Activated T-cell treated with anti-CD3 and anti-CD28 coated beads, Interleukin-2, amount 50 U/mL, for 24 hours (primary cell): ENCODE measurements at regions not wholly inside any gene's neighbourhood (a gene's known extent, or its start where the extent isn't known, plus 50 kb on each side); places are given as distances from the start of the nearest gene placed in this dataset.

Experiments
- DNase-seq: peaks from one replicate; pipeline ENCODE4 v3.0.0-alpha.2; 2020
- H3K27ac Mint-ChIP-seq: 2 replicates; pipeline ENCODE4 v1.8.0; 2020; ENCODE audit warnings: mild to moderate bottlenecking, mixed read lengths
- H3K27me3 Mint-ChIP-seq: 2 replicates; pipeline ENCODE4 v1.8.0; 2020; ENCODE audit warnings: mixed read lengths
- H3K36me3 Mint-ChIP-seq: 2 replicates; pipeline ENCODE4 v1.8.0; 2020; ENCODE audit warnings: low read depth, mixed read lengths
- H3K4me1 Mint-ChIP-seq: 2 replicates; pipeline ENCODE4 v1.8.0; 2020; ENCODE audit warnings: low read depth, mixed read lengths
- H3K4me3 Mint-ChIP-seq: 2 replicates; pipeline ENCODE4 v1.8.0; 2020; ENCODE audit warnings: mild to moderate bottlenecking, moderate library complexity, mixed read lengths
- H3K9me3 Mint-ChIP-seq: 2 replicates; pipeline ENCODE4 v1.8.0; 2020; ENCODE audit warnings: mixed read lengths

GRCh38 chr6:134464690-134465411, 146.9 kb upstream of the SGK1 start:
- Mint-ChIP-seq H3K27ac (no peak overlapping the region), H3K27me3 (no peaks in the 10 kb centered on the region), H3K4me3 (no peak overlapping the region), H3K4me1 (peaks cover 9% of the 10 kb centered on the region), H3K9me3 (no peaks in the 10 kb centered on the region), H3K36me3 (no peaks in the 10 kb centered on the region)
- DNase-seq, result no peak

GRCh38 chr6:134458857-134459657, 141.1 kb upstream of the SGK1 start:
- Mint-ChIP-seq H3K4me1 (peaks cover 4% of the 10 kb centered on the region), H3K27ac (no peak overlapping the region), H3K4me3 (no peak overlapping the region), H3K27me3 (no peaks in the 10 kb centered on the region), H3K36me3 (no peaks in the 10 kb centered on the region), H3K9me3 (no peaks in the 10 kb centered on the region)
- no peak for DNase-seq

GRCh38 chr6:134457941-134458340, 140.0 kb upstream of the SGK1 start:
- Mint-ChIP-seq H3K9me3 (no peaks in the 10 kb centered on the region), H3K4me3 (no peak overlapping the region)

GRCh38 chr6:134456226-134456625, 138.3 kb upstream of the SGK1 start:
- no peak overlapping the region for H3K4me3 Mint-ChIP-seq
- H3K27ac Mint-ChIP-seq, result no peak overlapping the region
- H3K4me1 Mint-ChIP-seq, result peaks cover 7% of the 10 kb centered on the region
- H3K9me3 Mint-ChIP-seq, result no peaks in the 10 kb centered on the region
- H3K27me3 Mint-ChIP-seq, result no peaks in the 10 kb centered on the region
- DNase-seq, result no peak
- no peaks in the 10 kb centered on the region for H3K36me3 Mint-ChIP-seq

More at GRCh38 chr6:134457941-134458340, 140.0 kb upstream of the SGK1 start:
- Mint-ChIP-seq H3K4me1 (peaks cover 6% of the 10 kb centered on the region), H3K27ac (no peak overlapping the region), H3K27me3 (no peaks in the 10 kb centered on the region), H3K36me3 (no peaks in the 10 kb centered on the region)
- DNase-seq, result no peak

GRCh38 chr6:134455319-134455718, 137.4 kb upstream of the SGK1 start:
- H3K9me3 Mint-ChIP-seq, result no peaks in the 10 kb centered on the region
- no peaks in the 10 kb centered on the region for H3K36me3 Mint-ChIP-seq
- no peak overlapping the region for H3K27ac Mint-ChIP-seq
- no peak for DNase-seq
- H3K27me3 Mint-ChIP-seq, result no peaks in the 10 kb centered on the region
- peaks cover 7% of the 10 kb centered on the region for H3K4me1 Mint-ChIP-seq
- H3K4me3 Mint-ChIP-seq, result no peak overlapping the region

GRCh38 chr6:134454794-134455193, 136.9 kb upstream of the SGK1 start:
- no peak for DNase-seq
- Mint-ChIP-seq H3K4me1 (peaks cover 7% of the 10 kb centered on the region), H3K36me3 (no peaks in the 10 kb centered on the region), H3K9me3 (no peaks in the 10 kb centered on the region), H3K27ac (no peak overlapping the region), H3K4me3 (no peak overlapping the region), H3K27me3 (no peaks in the 10 kb centered on the region)

GRCh38 chr6:134453792-134454510, 136.0 kb upstream of the SGK1 start:
- peaks cover 8% of the 10 kb centered on the region for H3K4me1 Mint-ChIP-seq
- H3K27ac Mint-ChIP-seq, result no peak overlapping the region
- no peak overlapping the region for H3K4me3 Mint-ChIP-seq
- no peaks in the 10 kb centered on the region for H3K9me3 Mint-ChIP-seq
- no peaks in the 10 kb centered on the region for H3K36me3 Mint-ChIP-seq
- no peak for DNase-seq
- H3K27me3 Mint-ChIP-seq, result no peaks in the 10 kb centered on the region

- Mint-ChIP-seq H3K36me3 (no peaks in the 10 kb centered on the region), H3K27ac (no peak overlapping the region), H3K9me3 (no peaks in the 10 kb centered on the region), H3K4me1 (peaks cover 12% of the 10 kb centered on the region), H3K27me3 (no peaks in the 10 kb centered on the region), H3K4me3 (no peak overlapping the region)
- no peak for DNase-seq
Measured at GRCh38 chr6:134452906-134453305, 135.0 kb upstream of the SGK1 start.

- Mint-ChIP-seq H3K27ac (no peak overlapping the region), H3K9me3 (no peaks in the 10 kb centered on the region), H3K27me3 (no peaks in the 10 kb centered on the region), H3K4me3 (no peak overlapping the region), H3K36me3 (no peaks in the 10 kb centered on the region), H3K4me1 (peaks cover 23% of the 10 kb centered on the region)
- DNase-seq, result no peak
Measured at GRCh38 chr6:134451529-134451928, 133.6 kb upstream of the SGK1 start.

- no peak for DNase-seq
- H3K27me3 Mint-ChIP-seq, result no peaks in the 10 kb centered on the region
- H3K4me3 Mint-ChIP-seq, result no peak overlapping the region
- no peaks in the 10 kb centered on the region for H3K36me3 Mint-ChIP-seq
- H3K27ac Mint-ChIP-seq, result no peak overlapping the region
- no peaks in the 10 kb centered on the region for H3K9me3 Mint-ChIP-seq
- peaks cover 20% of the 10 kb centered on the region for H3K4me1 Mint-ChIP-seq
Measured at GRCh38 chr6:134449781-134450180, 131.9 kb upstream of the SGK1 start.

GRCh38 chr6:134449004-134449403, 131.1 kb upstream of the SGK1 start:
- no peak for DNase-seq
- Mint-ChIP-seq H3K27me3 (no peaks in the 10 kb centered on the region), H3K27ac (no peak overlapping the region), H3K4me3 (no peak overlapping the region), H3K9me3 (no peaks in the 10 kb centered on the region), H3K36me3 (no peaks in the 10 kb centered on the region), H3K4me1 (peaks cover 20% of the 10 kb centered on the region)

GRCh38 chr6:134447883-134448387, 130.0 kb upstream of the SGK1 start:
- peaks cover 17% of the 10 kb centered on the region for H3K4me1 Mint-ChIP-seq
- no peak for DNase-seq

GRCh38 chr6:134447423-134447822, 129.5 kb upstream of the SGK1 start:
- no peak overlapping the region for H3K27ac Mint-ChIP-seq
- no peak overlapping the region for H3K4me3 Mint-ChIP-seq
- H3K36me3 Mint-ChIP-seq, result no peaks in the 10 kb centered on the region
- H3K9me3 Mint-ChIP-seq, result no peaks in the 10 kb centered on the region
- DNase-seq, result no peak
- no peaks in the 10 kb centered on the region for H3K27me3 Mint-ChIP-seq
- peaks cover 16% of the 10 kb centered on the region for H3K4me1 Mint-ChIP-seq

More at GRCh38 chr6:134447883-134448387, 130.0 kb upstream of the SGK1 start:
- Mint-ChIP-seq H3K27ac (no peak overlapping the region), H3K27me3 (no peaks in the 10 kb centered on the region), H3K36me3 (no peaks in the 10 kb centered on the region), H3K9me3 (no peaks in the 10 kb centered on the region), H3K4me3 (no peak overlapping the region)

GRCh38 chr6:134446896-134447295, 129.0 kb upstream of the SGK1 start:
- no peak for DNase-seq
- no peaks in the 10 kb centered on the region for H3K36me3 Mint-ChIP-seq
- H3K27me3 Mint-ChIP-seq, result no peaks in the 10 kb centered on the region
- no peak overlapping the region for H3K4me3 Mint-ChIP-seq
- peaks cover 16% of the 10 kb centered on the region for H3K4me1 Mint-ChIP-seq
- no peak overlapping the region for H3K27ac Mint-ChIP-seq
- H3K9me3 Mint-ChIP-seq, result no peaks in the 10 kb centered on the region
